Peyer's patch (tissue), 4 donors: ENCODE measurements at regions not wholly inside any gene's neighbourhood (a gene's known extent, or its start where the extent isn't known, plus 50 kb on each side); places are given as distances from the start of the nearest gene placed in this dataset.

Source experiments
- POLR2A ChIP-seq, 2 donors: fragments of 450-650 bp; IDR thresholded peaks; one replicate each; pipeline ENCODE4 v1.5.1; 2017; ENCODE audit warnings: antibody characterized with exemption in 2 of 2, mild to moderate bottlenecking in 2 of 2, moderate library complexity in 2 of 2
- TF ChIP-seq, protein P1 (sequence below), 6 experiments: fragments of 450-650 bp in 4 of 6; fragments of 200-600 bp in 2 of 6; sonication (generic) in 1 of 6; IDR thresholded peaks; one replicate each; pipeline ENCODE4 v1.5.1; 2017 to 2019; ENCODE audit warnings: antibody characterized with exemption in 6 of 6, mild to moderate bottlenecking in 3 of 6, moderate library complexity in 1 of 6

GRCh38 chr11:109519253-109519652, 97.3 kb downstream of the C11orf87 start:
- TF ChIP-seq, protein P1, sequence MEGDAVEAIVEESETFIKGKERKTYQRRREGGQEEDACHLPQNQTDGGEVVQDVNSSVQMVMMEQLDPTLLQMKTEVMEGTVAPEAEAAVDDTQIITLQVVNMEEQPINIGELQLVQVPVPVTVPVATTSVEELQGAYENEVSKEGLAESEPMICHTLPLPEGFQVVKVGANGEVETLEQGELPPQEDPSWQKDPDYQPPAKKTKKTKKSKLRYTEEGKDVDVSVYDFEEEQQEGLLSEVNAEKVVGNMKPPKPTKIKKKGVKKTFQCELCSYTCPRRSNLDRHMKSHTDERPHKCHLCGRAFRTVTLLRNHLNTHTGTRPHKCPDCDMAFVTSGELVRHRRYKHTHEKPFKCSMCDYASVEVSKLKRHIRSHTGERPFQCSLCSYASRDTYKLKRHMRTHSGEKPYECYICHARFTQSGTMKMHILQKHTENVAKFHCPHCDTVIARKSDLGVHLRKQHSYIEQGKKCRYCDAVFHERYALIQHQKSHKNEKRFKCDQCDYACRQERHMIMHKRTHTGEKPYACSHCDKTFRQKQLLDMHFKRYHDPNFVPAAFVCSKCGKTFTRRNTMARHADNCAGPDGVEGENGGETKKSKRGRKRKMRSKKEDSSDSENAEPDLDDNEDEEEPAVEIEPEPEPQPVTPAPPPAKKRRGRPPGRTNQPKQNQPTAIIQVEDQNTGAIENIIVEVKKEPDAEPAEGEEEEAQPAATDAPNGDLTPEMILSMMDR (IDR thresholded peaks at IDR 0.05): no peak
- no peak for TF ChIP-seq POLR2A (IDR thresholded peaks at IDR 0.05)
